Smooth muscle cell (in vitro differentiated cells): ENCODE measurements at regions not wholly inside any gene's neighbourhood (a gene's known extent, or its start where the extent isn't known, plus 50 kb on each side); places are given as distances from the start of the nearest gene placed in this dataset.
"Not testable (repeated sequence)": the region's sequence is repeated elsewhere in the genome, so short reads cannot be mapped to it uniquely, and the experiment has no call there.

Experiments
- DNase-seq: peaks from one replicate; lab custom pipeline; 2025; ENCODE audit not compliant: unreplicated experiment; lab: John Stamatoyannopoulos, UW
- H2AFZ ChIP-seq: fragments of 200-600 bp; sonication (generic); 2 replicates; pipeline ENCODE4 v1.6.0; 2016; ENCODE audit warnings: antibody characterized with exemption, low read depth, mild to moderate bottlenecking
- H3F3A ChIP-seq: fragments of 200-600 bp; sonication (generic); 2 replicates; pipeline ENCODE4 v1.6.0; 2017; ENCODE audit warnings: antibody characterized with exemption, low read depth
- H3K27ac ChIP-seq: fragments of 200-600 bp; sonication (generic); 2 replicates; pipeline ENCODE4 v1.5.1; 2016; ENCODE audit warnings: low read depth, mild to moderate bottlenecking
- H3K27me3 ChIP-seq: fragments of 200-600 bp; sonication (generic); 2 replicates; pipeline ENCODE4 v1.6.1; 2016; ENCODE audit warnings: low read depth, mild to moderate bottlenecking
- H3K36me3 ChIP-seq: fragments of 200-600 bp; sonication (generic); 2 replicates; pipeline ENCODE4 v1.5.1; 2016; ENCODE audit warnings: low read depth
- H3K4me1 ChIP-seq: fragments of 200-600 bp; sonication (generic); 2 replicates; pipeline ENCODE4 v1.5.1; 2016; ENCODE audit warnings: low read depth
- H3K4me2 ChIP-seq: fragments of 200-600 bp; sonication (generic); 2 replicates; pipeline ENCODE4 v1.6.0; 2016; ENCODE audit warnings: mild to moderate bottlenecking
- H3K4me3 ChIP-seq: fragments of 200-600 bp; sonication (generic); 2 replicates; pipeline ENCODE4 v1.5.1; 2016; ENCODE audit warnings: mild to moderate bottlenecking
- H3K79me2 ChIP-seq: fragments of 200-600 bp; sonication (generic); 2 replicates; pipeline ENCODE4 v1.6.0; 2016; ENCODE audit warnings: low read depth, mild to moderate bottlenecking
- H3K9ac ChIP-seq: fragments of 200-600 bp; sonication (generic); 2 replicates; pipeline ENCODE4 v1.6.0; 2016; ENCODE audit warnings: low read depth
- H3K9me3 ChIP-seq: fragments of 200-600 bp; sonication (generic); replicated peaks from 2 replicates; pipeline ENCODE4 v1.5.1; 2016; ENCODE audit warnings: low read depth
- H4K20me1 ChIP-seq: fragments of 200-600 bp; sonication (generic); 2 replicates; pipeline ENCODE4 v1.6.0; 2016; ENCODE audit warnings: low read depth
- WGBS: methylation state at CpG from one replicate; pipeline ENCODE4 v1.1.7; 2016; ENCODE audit warnings: low lambda C conversion rate; 5-methylcytosine and 5-hydroxymethylcytosine counted together
- TF ChIP-seq, protein P1 (sequence below): fragments of 200-600 bp; sonication (generic); IDR thresholded peaks from 2 replicates; pipeline ENCODE4 v1.5.1; 2017; ENCODE audit warnings: borderline replicate concordance, mild to moderate bottlenecking, antibody characterized with exemption; ENCODE audit not compliant: insufficient read depth, poor library complexity, severe bottlenecking

GRCh38 chr9:10873999-10874398, 261.2 kb upstream of the PTPRD start:
- WGBS, result 100% methylated on average over 1 of the region's 1 CpG
- TF ChIP-seq, protein P1, sequence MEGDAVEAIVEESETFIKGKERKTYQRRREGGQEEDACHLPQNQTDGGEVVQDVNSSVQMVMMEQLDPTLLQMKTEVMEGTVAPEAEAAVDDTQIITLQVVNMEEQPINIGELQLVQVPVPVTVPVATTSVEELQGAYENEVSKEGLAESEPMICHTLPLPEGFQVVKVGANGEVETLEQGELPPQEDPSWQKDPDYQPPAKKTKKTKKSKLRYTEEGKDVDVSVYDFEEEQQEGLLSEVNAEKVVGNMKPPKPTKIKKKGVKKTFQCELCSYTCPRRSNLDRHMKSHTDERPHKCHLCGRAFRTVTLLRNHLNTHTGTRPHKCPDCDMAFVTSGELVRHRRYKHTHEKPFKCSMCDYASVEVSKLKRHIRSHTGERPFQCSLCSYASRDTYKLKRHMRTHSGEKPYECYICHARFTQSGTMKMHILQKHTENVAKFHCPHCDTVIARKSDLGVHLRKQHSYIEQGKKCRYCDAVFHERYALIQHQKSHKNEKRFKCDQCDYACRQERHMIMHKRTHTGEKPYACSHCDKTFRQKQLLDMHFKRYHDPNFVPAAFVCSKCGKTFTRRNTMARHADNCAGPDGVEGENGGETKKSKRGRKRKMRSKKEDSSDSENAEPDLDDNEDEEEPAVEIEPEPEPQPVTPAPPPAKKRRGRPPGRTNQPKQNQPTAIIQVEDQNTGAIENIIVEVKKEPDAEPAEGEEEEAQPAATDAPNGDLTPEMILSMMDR, result no peak
- Histone ChIP-seq H3K9me3 (no peaks in the 10 kb centered on the region), H3K79me2 (no peaks in the 10 kb centered on the region), H3K4me1 (peaks cover 10% of the 10 kb centered on the region), H3K9ac (no peak overlapping the region), H3K4me2 (no peak overlapping the region), H3K4me3 (no peak overlapping the region), H3K27ac (no peak overlapping the region), H3F3A (no peaks in the 10 kb centered on the region), H4K20me1 (no peaks in the 10 kb centered on the region), H2AFZ (no peak overlapping the region), H3K36me3 (no peaks in the 10 kb centered on the region), H3K27me3 (no peaks in the 10 kb centered on the region)
- no peak for DNase-seq

DNA sequence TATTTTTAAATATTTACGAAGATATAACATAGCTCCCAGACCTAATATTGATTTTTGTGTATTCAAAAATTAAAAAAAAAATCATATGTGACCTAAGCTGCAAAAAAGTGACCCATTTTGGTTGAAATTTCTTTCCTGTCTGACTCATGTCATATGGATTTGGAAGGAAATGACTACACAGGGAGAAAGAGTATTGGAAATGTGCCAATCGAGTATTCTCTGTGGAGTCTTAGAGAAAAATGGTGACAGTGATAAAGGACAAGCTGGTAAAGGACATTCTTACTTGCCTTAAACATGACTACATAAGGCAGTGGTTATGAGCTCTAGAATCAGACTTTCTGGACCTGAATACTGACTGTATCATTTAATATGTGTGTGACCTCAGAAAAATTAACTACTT, 262.9 kb upstream of the PTPRD start:
- H3K9ac ChIP-seq, result peak overlapping the region; percentile 29

GRCh38 chr9:10876333-10876732, 263.5 kb upstream of the PTPRD start:
- Histone ChIP-seq H3K4me2 (peak overlapping the region; percentile 65), H4K20me1 (no peaks in the 10 kb centered on the region), H3K36me3 (no peaks in the 10 kb centered on the region), H3F3A (no peaks in the 10 kb centered on the region), H3K27ac (peak overlapping the region; percentile 65), H3K4me3 (no peak overlapping the region), H3K4me1 (peaks cover 10% of the 10 kb centered on the region), H3K9me3 (no peaks in the 10 kb centered on the region), H3K27me3 (no peaks in the 10 kb centered on the region), H3K79me2 (no peaks in the 10 kb centered on the region), H3K9ac (peak overlapping the region; percentile 29), H2AFZ (no peak overlapping the region)
- 43% methylated on average over 2 of the region's 2 CpGs for WGBS
- TF ChIP-seq, protein P1, result no peak
- DNase-seq, result no peak

More for the DNA sequence above, 262.9 kb upstream of the PTPRD start:
- peaks cover 10% of the 10 kb centered on the region for H3K4me1 ChIP-seq
- 87% methylated on average over 2 of the region's 2 CpGs for WGBS
- no peak for DNase-seq
- peak overlapping the region; percentile 65 for H3K4me2 ChIP-seq
- H2AFZ ChIP-seq, result no peak overlapping the region
- H3F3A ChIP-seq, result no peaks in the 10 kb centered on the region
- no peaks in the 10 kb centered on the region for H3K79me2 ChIP-seq
- no peaks in the 10 kb centered on the region for H3K27me3 ChIP-seq
- H3K4me3 ChIP-seq, result no peak overlapping the region
- H3K9me3 ChIP-seq, result no peaks in the 10 kb centered on the region
- H4K20me1 ChIP-seq, result no peaks in the 10 kb centered on the region
- H3K36me3 ChIP-seq, result no peaks in the 10 kb centered on the region
- H3K27ac ChIP-seq, result peak overlapping the region; percentile 65
- TF ChIP-seq, protein P1, result no peak

DNA sequence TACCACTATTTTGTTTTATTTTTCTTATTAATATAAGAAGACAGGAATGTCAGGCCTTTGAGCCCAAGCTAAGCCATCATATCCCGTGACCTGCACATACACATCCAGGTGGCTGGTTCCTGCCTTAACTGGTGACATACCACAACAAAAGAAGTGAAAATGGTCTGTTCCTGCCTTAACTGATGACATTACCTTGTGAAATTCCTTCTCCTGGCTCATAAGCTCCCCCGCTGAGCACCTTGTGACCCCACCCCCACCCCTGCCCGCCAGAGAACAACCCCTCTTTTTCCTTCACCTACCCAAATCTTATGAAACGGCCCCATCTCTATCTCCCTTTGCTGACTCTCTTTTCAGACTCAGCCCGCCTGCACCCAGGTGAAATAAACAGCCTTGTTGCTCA, 277.5 kb upstream of the PTPRD start:
- WGBS, result 87% methylated on average over 5 of the region's 5 CpGs
- H3K79me2 ChIP-seq, H3K9ac ChIP-seq, H3K4me2 ChIP-seq, H3K4me1 ChIP-seq, H3F3A ChIP-seq, H3K9me3 ChIP-seq, H3K27me3 ChIP-seq, DNase-seq, H4K20me1 ChIP-seq, H3K4me3 ChIP-seq, H2AFZ ChIP-seq, H3K27ac ChIP-seq, H3K36me3 ChIP-seq: not testable (repeated sequence)
